Limb (tissue), 2 donors: ENCODE measurements at regions not wholly inside any gene's neighbourhood (a gene's known extent, or its start where the extent isn't known, plus 50 kb on each side); places are given as distances from the start of the nearest gene placed in this dataset.
A peak's percentile ranks its signal among the peaks of the same experiment; 100 is the strongest.
"Not testable (repeated sequence)": the region's sequence is repeated elsewhere in the genome, so short reads cannot be mapped to it uniquely, and the experiment has no call there.

ENCODE experiments used
- DNase-seq, 2 donors: peaks; one replicate each; pipeline ENCODE4 v3.0.0-alpha.2; 2016; ENCODE audit errors: extremely low spot score in 2 of 2

DNA sequence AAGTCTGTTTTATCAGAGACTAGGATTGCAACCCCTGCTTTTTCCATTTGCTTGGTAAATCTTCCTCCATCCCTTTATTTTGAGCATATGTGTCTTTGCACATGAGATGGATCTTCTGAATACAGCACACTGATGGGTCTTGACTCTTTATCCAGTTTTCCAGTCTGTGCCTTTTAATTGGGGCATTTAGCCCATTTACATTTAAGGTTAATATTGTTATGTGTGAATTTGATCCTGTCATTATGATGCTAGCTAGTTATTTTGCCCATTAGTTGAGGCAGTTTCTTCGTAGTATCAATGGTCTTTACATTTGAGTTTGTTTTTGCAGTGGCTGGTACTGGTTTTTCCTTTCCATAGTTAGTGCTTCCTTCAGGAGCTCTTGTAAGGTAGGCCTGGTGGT is 120.6 kb upstream of the TNP1 start:
- DNase-seq = not testable (repeated sequence)

- no peak for DNase-seq
Observed at GRCh38 chr2:216974321-216975302, 114.7 kb upstream of the TNP1 start.

DNA sequence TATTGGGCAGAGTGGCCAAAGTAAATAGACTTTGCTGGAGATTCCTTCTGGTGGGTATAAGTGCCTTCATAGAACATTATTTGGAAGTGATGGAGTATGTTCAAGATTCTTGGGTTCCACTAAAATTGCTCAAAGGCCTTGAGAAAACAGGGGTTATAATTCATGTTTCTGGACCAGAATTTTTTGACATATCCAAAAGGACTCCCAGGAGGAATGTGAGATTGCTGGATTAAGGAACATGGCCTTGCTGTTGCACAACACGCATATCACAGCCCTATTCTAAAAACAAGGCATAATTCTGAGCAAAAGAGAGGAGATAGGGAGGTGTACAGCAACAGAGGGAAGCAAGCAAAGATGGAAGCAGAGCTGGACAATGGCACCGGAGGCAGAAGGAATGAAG is 111.7 kb upstream of the TNP1 start:
- DNase-seq = no peak

DNA sequence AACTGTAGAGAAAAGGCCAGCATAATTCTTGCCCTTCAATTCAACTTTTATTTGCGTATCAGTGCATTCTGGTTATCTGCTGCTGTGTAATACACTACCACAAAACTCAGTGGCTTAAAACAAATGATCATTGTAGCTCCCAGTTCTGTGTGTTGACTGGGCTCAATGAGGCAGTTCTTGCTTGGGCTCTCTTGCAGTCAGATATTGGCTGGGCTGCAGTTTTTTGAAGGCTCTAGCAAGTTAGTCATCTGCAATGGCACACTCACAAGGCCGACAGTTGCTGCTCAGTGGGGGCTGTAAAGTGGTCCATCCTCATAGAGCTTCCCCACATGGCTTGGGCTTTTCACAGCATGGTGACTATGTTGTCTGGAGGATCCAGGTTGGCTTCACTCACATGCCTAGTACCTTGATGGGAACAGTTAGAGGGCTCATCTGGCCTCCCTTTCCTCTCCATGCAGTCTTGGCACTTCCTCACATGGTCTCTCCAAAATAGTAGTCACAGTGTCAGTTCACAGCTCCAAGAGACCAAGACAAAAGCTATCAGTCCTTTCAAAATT is 110.6 kb upstream of the TNP1 start:
- no peak for DNase-seq

GRCh38 chr2:216967889-216968288 is 108.0 kb upstream of the TNP1 start:
- no peak for DNase-seq

DNA sequence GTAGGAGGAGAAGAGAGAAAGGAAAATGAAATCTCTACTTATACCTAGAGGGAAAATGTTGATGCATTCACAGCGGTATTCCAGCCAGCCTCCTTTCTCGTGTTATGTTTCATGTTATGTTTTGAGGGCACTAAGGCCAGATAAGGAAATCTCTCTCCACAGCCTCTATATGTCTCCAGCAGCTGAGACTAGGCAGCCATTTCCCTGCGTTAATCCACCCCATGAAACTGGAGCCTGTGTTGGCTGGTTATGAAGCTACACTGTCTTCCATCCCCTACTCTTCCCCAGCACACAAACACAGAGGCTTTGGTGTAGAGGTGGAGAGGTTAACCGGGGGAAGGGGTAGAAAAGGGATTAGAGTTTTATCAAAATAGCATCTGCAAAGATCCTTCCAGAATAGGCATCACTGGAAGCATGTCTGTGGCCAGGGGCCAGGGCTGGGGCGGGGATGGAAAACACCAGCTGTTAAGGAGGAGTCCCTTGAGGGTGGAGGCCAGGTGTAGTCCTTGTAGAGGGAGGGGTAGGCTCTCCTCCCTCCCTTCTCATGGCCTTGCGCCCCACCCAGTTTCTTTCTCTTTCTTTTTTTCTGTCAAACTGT is 100.9 kb upstream of the TNP1 start:
- DNase-seq = peak; percentile 48 to 56

GRCh38 chr2:216959433-216959832 is 99.6 kb upstream of the TNP1 start:
- no peak for DNase-seq

DNA sequence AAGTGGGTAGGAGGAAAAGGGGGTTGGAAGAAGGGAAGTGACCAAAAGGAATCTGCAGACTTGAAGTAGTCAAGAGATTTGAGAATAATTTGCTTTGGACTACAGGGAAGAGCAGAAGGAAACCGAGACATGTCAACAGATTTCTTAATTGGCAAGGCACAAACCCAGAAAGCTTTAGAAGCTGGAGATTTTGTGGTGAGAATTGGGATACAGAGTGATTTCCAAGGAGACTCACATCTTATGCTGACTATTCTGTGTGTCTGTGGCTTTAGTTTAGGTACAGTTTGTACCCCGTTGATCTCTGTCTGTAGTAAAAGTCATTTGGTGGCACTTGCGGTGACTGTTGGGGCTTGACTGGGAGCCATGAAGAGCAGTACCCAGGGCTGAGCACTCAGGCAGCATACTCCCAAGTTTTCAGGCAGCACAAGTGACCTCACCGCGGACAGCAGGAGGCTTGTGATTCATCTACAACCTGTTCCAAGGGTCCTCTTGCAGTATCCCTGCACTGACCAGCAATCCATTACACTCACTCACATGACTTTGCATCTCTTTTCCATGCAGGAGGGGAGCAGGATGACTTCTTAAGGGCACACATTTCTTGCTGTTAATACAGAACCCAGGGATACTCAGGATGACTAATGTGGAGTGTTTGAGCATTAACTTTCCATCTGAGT is 97.1 kb upstream of the TNP1 start:
- no peak for DNase-seq

DNA sequence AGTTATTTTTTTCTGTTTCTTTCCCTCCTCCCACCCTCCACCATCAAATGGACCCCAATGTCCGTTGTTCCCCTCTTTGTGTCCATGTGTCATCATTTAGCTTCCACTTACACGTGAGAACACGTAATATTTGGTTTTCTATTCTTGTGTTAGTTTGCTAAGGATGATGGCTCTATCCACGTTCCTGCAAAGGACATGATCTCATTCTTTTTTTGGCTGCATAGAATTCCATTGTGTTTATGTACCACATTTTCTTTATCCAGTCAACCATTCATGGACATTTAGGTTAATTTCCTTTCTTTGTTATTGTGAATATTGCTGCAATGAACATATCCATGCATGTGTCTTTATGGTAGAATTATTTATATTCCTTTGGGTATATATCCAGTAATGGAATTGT is 91.3 kb upstream of the TNP1 start:
- no peak for DNase-seq

- DNase-seq = no peak
Observed at GRCh38 chr2:216950547-216950946, 90.7 kb upstream of the TNP1 start.

GRCh38 chr2:216949700-216950413 is 90.0 kb upstream of the TNP1 start:
- DNase-seq = no peak

DNA sequence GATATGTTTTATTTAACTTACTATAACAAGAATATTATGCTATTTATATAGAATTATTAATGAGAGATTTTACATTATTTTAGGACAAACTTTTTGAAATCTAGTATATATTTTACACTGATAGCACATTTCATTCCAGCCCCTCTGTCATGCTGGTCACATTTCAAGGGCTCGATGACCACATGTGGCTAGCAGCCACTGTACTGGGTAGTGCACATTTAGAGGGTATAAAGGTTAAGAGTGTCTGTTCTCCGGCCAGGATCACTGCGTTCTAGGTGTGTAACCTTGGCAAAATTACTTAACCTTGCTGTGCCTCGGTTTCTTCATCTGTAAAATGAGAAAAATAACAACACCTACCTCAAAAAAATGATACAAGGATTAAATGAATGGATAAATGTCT is 87.2 kb upstream of the TNP1 start:
- DNase-seq = no peak

- DNase-seq = no peak
Observed at GRCh38 chr2:216944733-216945132, 84.9 kb upstream of the TNP1 start.

GRCh38 chr2:216943109-216943508 is 83.2 kb upstream of the TNP1 start:
- no peak for DNase-seq

DNA sequence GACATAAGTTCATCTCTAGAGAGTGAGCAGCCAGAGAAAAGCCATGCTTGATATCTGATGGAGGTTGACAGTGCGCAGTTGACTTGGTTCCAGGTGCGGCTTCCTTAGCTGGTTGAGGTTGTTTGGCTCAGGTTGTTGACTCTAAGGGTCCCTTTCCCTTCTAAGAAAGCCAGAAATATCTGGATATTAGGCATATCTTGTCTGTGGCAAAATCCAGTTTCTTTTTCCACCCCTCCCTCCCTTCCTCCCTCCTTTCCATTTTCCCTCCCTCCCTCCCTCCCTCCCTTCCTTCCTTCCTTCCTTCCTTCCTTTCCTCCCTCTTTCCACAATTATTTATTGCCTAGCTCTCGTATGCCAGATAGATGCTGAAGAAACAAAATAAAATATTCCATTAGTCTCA is 82.6 kb upstream of the TNP1 start:
- DNase-seq = no peak

DNA sequence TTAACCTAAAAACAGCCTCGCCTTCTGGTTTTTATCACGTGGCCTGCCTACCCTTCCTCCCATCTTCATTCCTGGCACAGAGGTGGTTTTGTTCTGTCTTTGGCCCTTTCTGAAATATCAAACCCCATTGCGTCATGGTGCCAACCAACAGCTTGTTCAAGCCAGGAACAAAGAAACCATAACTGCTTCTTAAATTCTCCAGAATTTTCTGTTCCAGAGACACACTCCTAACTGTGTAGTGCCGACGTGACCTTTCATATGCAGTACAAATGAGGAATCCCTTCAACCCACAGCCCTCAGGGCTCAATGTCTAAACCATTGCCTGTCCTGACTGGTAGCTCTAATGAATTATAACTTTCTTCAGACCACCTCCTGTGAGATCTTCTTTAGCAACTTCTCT is 82.2 kb upstream of the TNP1 start:
- DNase-seq = no peak

DNA sequence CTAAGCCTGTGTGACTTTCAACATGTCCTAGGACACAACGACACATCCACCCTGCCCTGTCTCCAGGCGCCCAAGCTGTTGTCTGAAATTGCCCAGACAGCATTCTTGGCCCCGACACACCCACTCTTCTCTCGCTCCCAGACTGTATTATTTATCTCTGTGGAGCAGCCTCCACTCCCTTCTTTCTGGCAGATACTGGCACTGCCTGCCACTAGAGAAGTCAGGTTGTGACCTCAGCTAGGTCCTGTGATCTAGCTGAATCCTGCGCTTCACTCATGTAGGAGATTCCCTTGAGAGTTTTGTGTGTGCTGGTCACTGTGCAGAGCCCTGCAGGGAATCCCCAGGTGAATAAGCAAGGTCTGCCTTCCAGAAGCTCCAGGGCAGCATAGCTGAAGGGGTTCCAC is 77.1 kb upstream of the TNP1 start:
- no peak for DNase-seq

GRCh38 chr2:216934623-216935022 is 74.8 kb upstream of the TNP1 start:
- no peak for DNase-seq

DNA sequence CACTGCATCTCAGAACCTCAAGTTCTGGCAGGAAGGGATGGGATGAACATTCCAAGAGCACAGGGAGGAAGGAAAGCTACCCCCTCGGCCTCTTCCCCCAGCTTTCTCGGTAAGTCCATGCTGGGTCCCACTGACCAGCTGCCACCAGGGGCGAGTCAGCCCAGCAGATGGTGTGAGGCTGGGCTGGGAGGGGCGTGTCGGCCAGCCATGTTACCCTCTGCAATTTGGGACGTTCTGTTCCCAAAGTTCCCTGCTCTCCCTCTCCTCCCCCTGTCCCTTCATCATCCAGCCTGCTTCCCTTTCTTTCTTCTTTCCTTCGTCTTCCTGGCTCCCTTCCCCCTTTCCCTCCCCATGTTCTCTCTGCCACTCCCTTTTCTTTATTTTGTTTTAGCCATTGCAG is 74.3 kb upstream of the TNP1 start:
- DNase-seq = no peak

- no peak for DNase-seq
Observed at GRCh38 chr2:216932863-216933548, 73.1 kb upstream of the TNP1 start.
